ENCODE measurements at regions not wholly inside any gene's neighbourhood (a gene's known extent, or its start where the extent isn't known, plus 50 kb on each side); places are given as distances from the start of the nearest gene placed in this dataset.

DNA sequence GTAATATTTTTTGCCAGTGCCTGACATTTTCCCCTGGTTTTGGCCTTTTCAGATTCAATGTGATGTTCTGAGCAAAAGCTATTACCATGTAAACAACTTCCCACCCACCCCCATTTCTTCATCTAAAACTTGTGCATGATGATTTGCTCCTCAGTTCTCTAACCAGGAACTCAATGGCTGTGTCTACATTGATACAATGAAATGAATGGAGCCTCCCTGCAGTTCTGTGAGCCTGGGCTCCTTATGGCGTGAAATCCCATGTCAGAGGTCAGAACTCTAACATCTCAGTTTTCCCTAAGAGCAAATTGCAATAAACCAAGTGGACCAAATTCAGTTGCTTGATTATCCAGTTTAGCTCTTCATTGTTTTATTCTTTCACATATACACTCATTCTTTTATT is 534.8 kb upstream of the LCORL start:
- TF ChIP-seq CTCF (conservative IDR thresholded peaks at IDR 0.05; ENCODE audit: low read length) (no peak), EZH2phosphoT487 (IDR thresholded peaks at IDR 0.05; ENCODE audit: borderline replicate concordance) (no peak)

Data from Loucy (cell line).